SJCRH30 (cell line): ENCODE measurements at regions not wholly inside any gene's neighbourhood (a gene's known extent, or its start where the extent isn't known, plus 50 kb on each side); places are given as distances from the start of the nearest gene placed in this dataset.

Experiments
- DNase-seq, 2 experiments: peaks; one replicate each; pipeline ENCODE4 v3.0.0-alpha.2; 2015 to 2020
- H3K27ac ChIP-seq: fragments of 250-450 bp; sonication (Bioruptor Pico); 2 replicates; pipeline ENCODE4 v1.5.1; 2020; ENCODE audit warnings: mild to moderate bottlenecking, moderate library complexity
- H3K27me3 ChIP-seq: fragments of 250-450 bp; sonication (Bioruptor Pico); 2 replicates; pipeline ENCODE4 v1.5.1; 2020; ENCODE audit warnings: mild to moderate bottlenecking, moderate library complexity
- H3K36me3 ChIP-seq: fragments of 250-450 bp; sonication (Bioruptor Pico); 2 replicates; pipeline ENCODE4 v1.5.1; 2020; ENCODE audit warnings: mild to moderate bottlenecking, moderate library complexity
- H3K4me1 ChIP-seq: fragments of 250-450 bp; sonication (Bioruptor Pico); 2 replicates; pipeline ENCODE4 v1.5.1; 2020; ENCODE audit warnings: mild to moderate bottlenecking, moderate library complexity
- H3K4me3 ChIP-seq: fragments of 250-450 bp; sonication (Bioruptor Pico); 2 replicates; pipeline ENCODE4 v1.5.1; 2020; ENCODE audit warnings: mild to moderate bottlenecking, moderate library complexity
- H3K9me3 ChIP-seq: fragments of 250-450 bp; sonication (Bioruptor Pico); replicated peaks from 2 replicates; pipeline ENCODE4 v1.5.1; 2020; ENCODE audit warnings: mild to moderate bottlenecking, moderate library complexity

GRCh38 chr7:13036256-13036780 is 348.9 kb downstream of the ARL4A start:
- Histone ChIP-seq H3K27ac (no peak overlapping the region), H3K4me1 (no peaks in the 10 kb centered on the region), H3K4me3 (no peak overlapping the region), H3K9me3 (no peaks in the 10 kb centered on the region), H3K27me3 (no peaks in the 10 kb centered on the region), H3K36me3 (no peaks in the 10 kb centered on the region)
- DNase-seq, result no peak

DNA sequence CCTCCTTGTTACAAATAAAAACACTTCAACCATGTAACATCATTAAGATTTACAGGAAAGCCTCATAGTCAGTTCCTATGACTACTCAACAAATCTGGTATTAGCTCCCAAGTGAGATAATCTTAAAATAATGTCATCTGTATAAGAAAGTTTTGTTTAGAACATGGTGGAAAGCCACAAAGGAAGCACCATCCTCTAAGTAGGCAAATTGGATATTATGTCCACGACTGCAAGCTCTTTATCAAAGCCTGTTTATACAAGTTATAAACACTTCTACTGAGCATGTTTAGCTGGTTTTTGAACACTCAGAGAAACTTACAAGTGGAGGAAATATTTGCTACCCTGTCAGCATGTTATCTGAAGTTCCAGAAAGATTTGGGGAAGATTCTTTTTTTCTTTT is 349.8 kb downstream of the ARL4A start:
- Histone ChIP-seq H3K36me3 (no peaks in the 10 kb centered on the region), H3K27ac (no peak overlapping the region), H3K4me3 (no peak overlapping the region), H3K4me1 (no peaks in the 10 kb centered on the region), H3K9me3 (no peaks in the 10 kb centered on the region), H3K27me3 (no peaks in the 10 kb centered on the region)
- DNase-seq, result no peak

DNA sequence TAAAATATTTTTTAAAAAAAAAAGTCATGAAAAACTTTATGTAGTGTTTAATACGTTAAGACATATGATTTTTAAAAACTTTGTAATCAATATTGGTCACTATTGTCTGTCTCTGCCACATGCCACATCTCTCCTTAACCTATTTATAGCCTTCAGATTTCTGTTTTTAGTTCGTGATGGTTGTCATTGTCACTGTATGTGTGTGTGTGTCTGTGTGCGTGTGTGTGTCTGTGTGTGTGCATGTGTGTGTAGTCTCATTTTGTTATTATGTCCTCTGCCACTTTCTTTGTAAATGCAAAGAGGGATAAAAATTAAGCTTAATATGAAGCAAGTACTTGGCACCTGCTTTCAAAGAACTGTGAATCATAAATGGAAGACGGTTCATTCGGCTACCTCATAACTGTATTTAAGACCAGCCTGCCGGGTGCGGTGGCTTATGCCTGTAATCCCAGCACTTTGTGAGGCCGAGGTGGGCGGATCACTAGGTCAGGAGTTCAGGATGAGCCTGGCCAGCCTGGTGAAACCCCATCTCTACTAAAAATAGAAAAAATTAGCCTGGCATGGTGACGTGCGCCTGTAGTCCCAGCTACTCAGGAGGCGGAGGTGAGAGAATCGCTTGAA is 354.0 kb downstream of the ARL4A start:
- H3K9me3 ChIP-seq, result no peaks in the 10 kb centered on the region
- peak in 1 of 2 experiments; percentile 7 for DNase-seq
- no peak overlapping the region for H3K4me3 ChIP-seq

DNA sequence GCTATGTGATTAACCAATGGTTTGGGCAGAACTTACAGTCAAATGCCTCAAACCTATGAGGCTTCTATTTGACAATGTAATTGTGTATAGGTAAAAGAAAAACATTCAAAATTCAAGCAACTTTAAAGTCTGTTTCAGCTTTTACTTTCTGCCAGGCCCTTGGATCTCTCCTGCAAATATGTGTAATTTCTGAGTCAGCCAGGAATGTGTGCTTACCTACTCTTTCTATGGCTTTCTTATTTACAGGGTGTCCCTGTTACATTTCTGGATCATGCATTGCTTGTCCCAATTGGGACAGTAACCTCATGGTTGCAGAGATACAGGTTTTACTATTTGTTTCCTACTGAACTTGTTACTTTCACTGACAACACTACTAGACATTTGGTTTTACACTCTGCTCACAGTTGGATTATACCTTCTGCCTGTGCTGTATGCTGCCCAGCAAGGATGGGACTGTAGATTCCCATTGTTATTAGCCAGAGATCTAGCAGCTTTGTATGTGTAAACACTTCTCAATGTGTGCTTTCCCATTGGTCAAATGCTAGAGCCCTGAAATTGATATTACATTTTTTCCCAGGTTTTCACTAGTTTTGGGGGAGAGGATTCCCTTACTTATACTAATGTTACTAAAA is 355.3 kb downstream of the ARL4A start:
- no peaks in the 10 kb centered on the region for H3K4me1 ChIP-seq
- H3K9me3 ChIP-seq, result no peaks in the 10 kb centered on the region
- no peaks in the 10 kb centered on the region for H3K36me3 ChIP-seq
- DNase-seq, result no peak
- no peak overlapping the region for H3K4me3 ChIP-seq
- H3K27ac ChIP-seq, result no peak overlapping the region
- no peaks in the 10 kb centered on the region for H3K27me3 ChIP-seq

More for the DNA sequence above, 354.0 kb downstream of the ARL4A start:
- H3K27ac ChIP-seq, result no peak overlapping the region
- H3K4me1 ChIP-seq, result no peaks in the 10 kb centered on the region
- H3K36me3 ChIP-seq, result no peaks in the 10 kb centered on the region
- H3K27me3 ChIP-seq, result no peaks in the 10 kb centered on the region

DNA sequence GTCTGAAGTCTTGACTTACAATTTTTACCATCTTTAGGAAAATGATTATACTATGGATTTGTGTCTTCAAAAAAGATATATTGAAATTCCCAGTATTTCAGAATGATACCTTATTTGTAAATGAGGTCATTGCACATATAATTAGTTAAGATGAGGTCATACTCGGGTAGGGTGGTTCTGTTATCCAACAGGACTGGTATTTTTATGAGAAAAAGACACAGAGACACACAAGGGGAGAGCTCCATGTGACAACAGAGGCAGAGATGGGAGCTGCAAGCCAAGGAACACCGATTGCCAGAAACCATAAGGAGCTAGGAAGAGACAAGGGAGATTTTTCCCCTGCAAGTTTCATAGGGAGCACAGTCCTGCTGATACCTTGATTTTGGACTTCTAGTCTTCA is 356.9 kb downstream of the ARL4A start:
- no peak overlapping the region for H3K27ac ChIP-seq
- DNase-seq, result no peak
- no peaks in the 10 kb centered on the region for H3K9me3 ChIP-seq
- H3K36me3 ChIP-seq, result no peaks in the 10 kb centered on the region
- no peak overlapping the region for H3K4me3 ChIP-seq
- no peaks in the 10 kb centered on the region for H3K27me3 ChIP-seq
- H3K4me1 ChIP-seq, result no peaks in the 10 kb centered on the region

DNA sequence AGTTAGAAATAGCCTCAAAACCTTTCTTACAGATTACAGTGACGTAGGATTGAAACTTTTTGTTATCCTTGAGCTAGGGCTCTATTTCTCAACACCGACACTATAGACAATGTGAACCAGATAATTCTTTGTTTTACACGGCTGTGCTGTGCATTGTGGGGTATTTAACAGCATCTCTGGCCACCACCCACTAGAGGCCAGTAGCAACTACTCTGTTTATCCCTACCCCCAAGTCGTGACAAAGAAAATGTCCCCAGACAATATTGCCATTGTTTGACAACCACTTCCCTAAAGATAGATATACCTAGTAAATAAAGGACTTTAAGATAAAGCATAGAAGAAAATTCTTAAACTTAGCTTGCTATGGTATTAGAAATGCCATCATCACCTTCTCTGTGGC is 359.6 kb downstream of the ARL4A start:
- Histone ChIP-seq H3K4me1 (no peaks in the 10 kb centered on the region), H3K36me3 (no peaks in the 10 kb centered on the region), H3K9me3 (no peaks in the 10 kb centered on the region), H3K27me3 (no peaks in the 10 kb centered on the region), H3K4me3 (no peak overlapping the region), H3K27ac (no peak overlapping the region)
- no peak for DNase-seq

GRCh38 chr7:13049946-13050345 is 362.5 kb downstream of the ARL4A start:
- DNase-seq, result no peak
- Histone ChIP-seq H3K4me3 (no peak overlapping the region), H3K4me1 (no peaks in the 10 kb centered on the region), H3K27ac (no peak overlapping the region), H3K27me3 (no peaks in the 10 kb centered on the region), H3K36me3 (no peaks in the 10 kb centered on the region), H3K9me3 (no peaks in the 10 kb centered on the region)

DNA sequence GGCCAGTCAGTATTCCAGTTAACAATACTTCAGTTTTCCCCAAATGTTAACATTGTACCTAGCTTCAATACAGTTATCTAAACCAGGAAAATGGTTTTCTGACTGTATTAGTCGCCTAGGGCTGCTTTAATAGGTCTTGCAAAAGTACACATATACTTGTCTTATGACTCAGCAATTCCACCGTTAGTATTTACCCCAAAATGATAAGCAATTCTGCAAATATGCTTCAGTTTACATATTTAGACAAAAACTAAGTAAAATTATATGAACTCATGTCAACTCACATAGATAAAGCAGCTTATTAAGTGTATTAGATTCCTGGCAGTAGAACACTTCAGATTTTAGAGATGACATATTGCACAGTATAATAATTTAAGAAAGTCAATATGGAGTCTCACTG is 363.3 kb downstream of the ARL4A start:
- Histone ChIP-seq H3K27me3 (no peaks in the 10 kb centered on the region), H3K4me1 (no peaks in the 10 kb centered on the region), H3K4me3 (no peak overlapping the region), H3K36me3 (no peaks in the 10 kb centered on the region), H3K9me3 (no peaks in the 10 kb centered on the region), H3K27ac (no peak overlapping the region)
- DNase-seq, result no peak

DNA sequence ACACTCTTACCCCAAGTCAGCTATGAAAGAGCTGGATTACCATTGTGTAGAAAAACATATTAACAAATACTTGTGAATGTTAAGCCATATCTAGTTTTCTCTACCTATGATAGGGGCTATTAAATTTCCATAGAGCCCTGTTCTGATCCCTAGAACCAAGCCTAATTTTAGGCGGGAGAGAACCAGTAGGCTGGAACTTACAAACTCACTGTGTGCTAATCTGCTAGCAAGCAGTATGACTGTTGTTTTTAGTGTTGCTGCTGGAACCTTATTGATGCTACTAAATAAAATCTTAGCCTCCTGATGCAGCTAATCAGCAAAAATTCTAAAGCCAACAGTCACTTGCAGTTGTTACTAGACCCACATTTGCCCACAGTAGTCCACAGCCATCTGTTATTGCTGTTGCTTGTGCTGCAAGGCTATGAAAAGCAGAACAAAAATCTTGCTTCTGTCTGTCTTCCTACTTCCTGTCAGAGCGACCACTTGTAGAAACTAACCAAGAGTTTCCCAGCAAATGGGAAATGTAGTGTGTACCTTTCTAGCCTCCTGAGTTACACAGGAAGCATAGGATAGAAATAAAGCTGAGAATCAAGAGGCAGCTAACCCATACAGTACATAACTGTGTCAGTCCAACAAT is 368.4 kb downstream of the ARL4A start:
- Histone ChIP-seq H3K27ac (no peak overlapping the region), H3K4me1 (no peaks in the 10 kb centered on the region), H3K27me3 (no peaks in the 10 kb centered on the region), H3K9me3 (no peaks in the 10 kb centered on the region), H3K4me3 (no peak overlapping the region), H3K36me3 (no peaks in the 10 kb centered on the region)
- DNase-seq, result no peak

DNA sequence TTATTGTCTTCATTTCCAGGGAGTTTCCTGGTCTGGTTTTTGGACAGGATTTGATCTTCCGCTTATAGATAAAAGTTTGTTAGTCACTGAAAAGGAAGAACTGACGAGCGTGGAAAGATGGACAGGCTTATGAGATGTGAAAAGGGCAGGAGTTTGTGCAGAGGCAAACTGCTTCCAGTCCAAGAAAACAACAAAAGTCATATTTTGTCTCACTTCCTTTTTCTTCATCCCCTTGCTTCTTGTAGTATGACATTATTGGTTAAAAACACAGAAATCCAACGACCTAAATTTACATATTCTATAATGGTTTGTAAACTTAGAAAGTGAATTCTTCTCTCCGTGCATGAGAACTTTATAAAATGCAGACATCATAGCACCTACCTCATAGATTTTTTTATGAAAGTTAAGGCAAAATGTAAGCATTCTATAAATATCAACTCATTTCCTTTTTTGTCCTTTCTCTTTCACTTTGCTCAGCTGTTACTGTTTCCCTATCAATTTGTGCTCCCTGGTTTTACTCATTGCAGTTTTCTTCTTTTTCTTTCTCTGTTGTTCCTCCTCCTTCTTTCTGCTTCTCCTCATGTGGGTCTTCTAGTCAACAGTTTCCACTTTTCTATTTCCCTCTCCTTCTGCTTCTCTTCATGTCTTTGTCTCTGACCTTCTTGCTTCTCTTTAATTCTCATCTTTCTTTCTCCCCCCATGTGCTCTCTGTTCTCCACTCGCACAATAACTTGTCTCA is 370.2 kb downstream of the ARL4A start:
- Histone ChIP-seq H3K36me3 (no peaks in the 10 kb centered on the region), H3K4me3 (no peak overlapping the region), H3K27me3 (no peaks in the 10 kb centered on the region), H3K27ac (no peak overlapping the region), H3K9me3 (no peaks in the 10 kb centered on the region), H3K4me1 (no peaks in the 10 kb centered on the region)
- no peak for DNase-seq

DNA sequence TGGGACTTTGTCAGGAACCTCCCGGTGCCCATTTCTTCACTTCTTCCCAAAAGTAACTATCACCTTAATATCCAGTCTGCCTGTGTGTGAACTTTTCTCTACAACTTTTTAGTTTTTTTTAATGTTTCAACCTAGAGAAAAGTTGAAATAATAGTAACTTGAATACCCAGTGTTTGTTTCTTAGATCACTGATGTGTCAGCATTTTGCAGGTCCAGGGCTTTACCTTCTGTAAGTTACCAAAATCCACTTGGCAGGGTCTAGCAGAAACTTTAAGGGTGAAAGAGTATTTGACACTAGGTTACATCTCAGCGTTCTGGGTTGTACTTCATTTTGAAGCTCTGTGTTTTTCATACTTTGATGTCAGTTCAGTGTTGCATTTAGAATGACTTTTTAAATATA is 372.7 kb downstream of the ARL4A start:
- H3K27ac ChIP-seq, result no peak overlapping the region
- no peak for DNase-seq

DNA sequence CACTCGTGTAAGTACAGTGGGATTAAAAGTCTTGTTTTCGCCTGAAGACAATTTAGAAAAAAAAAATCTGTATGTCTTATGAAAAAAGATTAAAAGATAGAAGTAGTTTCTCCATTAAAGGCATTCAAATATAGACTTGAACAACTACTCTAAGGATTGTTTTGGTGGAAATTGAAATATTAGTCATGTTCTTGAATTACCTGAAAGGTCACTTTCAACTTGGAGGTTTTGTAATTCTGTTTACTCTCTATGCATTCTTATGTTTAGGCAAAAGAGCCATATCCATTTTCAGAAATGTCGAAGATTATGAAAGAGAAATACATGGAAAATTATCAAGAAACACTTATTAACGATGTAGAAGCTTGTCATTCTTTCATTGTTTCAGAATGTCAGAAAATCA is 373.7 kb downstream of the ARL4A start:
- Histone ChIP-seq H3K27ac (no peak overlapping the region), H3K36me3 (no peaks in the 10 kb centered on the region), H3K4me1 (no peaks in the 10 kb centered on the region), H3K27me3 (no peaks in the 10 kb centered on the region), H3K4me3 (no peak overlapping the region), H3K9me3 (no peaks in the 10 kb centered on the region)
- DNase-seq, result no peak

More for the DNA sequence above, 372.7 kb downstream of the ARL4A start:
- Histone ChIP-seq H3K36me3 (no peaks in the 10 kb centered on the region), H3K9me3 (no peaks in the 10 kb centered on the region), H3K4me3 (no peak overlapping the region), H3K4me1 (no peaks in the 10 kb centered on the region), H3K27me3 (no peaks in the 10 kb centered on the region)

- H3K27me3 ChIP-seq, result no peaks in the 10 kb centered on the region
- no peaks in the 10 kb centered on the region for H3K9me3 ChIP-seq
- no peak overlapping the region for H3K27ac ChIP-seq
- H3K4me1 ChIP-seq, result no peaks in the 10 kb centered on the region
- no peaks in the 10 kb centered on the region for H3K36me3 ChIP-seq
- no peak for DNase-seq
- H3K4me3 ChIP-seq, result no peak overlapping the region
These were observed 375.2 kb downstream of the ARL4A start for GRCh38 chr7:13062631-13063030.

DNA sequence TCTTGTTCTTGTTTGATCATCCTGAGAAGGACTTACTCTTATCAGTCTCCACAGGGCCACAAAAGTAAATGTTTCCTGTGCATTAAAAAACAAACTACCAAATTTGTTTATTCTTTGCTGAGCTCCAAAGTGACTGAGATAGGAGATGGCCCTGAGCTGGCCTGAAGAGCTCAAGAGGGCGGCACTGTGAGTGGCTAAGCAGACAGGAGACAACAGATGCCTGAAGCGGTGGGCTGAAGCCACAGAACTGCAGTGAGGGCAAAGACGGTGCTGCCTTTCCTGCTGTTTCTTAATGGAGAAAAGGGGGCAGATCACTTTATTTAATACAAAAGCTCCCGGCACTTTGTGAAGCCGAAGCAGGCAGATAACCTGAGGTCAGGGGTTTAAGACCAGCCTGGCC is 379.6 kb downstream of the ARL4A start:
- H3K9me3 ChIP-seq, result no peaks in the 10 kb centered on the region
- H3K4me3 ChIP-seq, result no peak overlapping the region
- no peak overlapping the region for H3K27ac ChIP-seq
- peak; percentile 23 to 46 for DNase-seq
- no peaks in the 10 kb centered on the region for H3K4me1 ChIP-seq
- H3K27me3 ChIP-seq, result no peaks in the 10 kb centered on the region
- H3K36me3 ChIP-seq, result no peaks in the 10 kb centered on the region

GRCh38 chr7:13068032-13068431 is 380.6 kb downstream of the ARL4A start:
- Histone ChIP-seq H3K9me3 (no peaks in the 10 kb centered on the region), H3K4me1 (no peaks in the 10 kb centered on the region), H3K27me3 (no peaks in the 10 kb centered on the region), H3K27ac (no peak overlapping the region), H3K36me3 (no peaks in the 10 kb centered on the region), H3K4me3 (no peak overlapping the region)
- DNase-seq, result no peak
